NCI-H1092 treated with DMSO at 0.1 percent for 48 hours (cell line): ENCODE measurements at regions not wholly inside any gene's neighbourhood (a gene's known extent, or its start where the extent isn't known, plus 50 kb on each side); places are given as distances from the start of the nearest gene placed in this dataset.

Experiments used
- DNase-seq: peaks from one replicate; lab custom pipeline; 2025; lab: John Stamatoyannopoulos, UW

- no peak for DNase-seq
Measured at GRCh38 chr21:45338311-45339017, 50.8 kb upstream of the POFUT2 start.

- no peak for DNase-seq
Measured at GRCh38 chr21:45339421-45340402, 52.0 kb upstream of the POFUT2 start.

- DNase-seq = no peak
Measured at GRCh38 chr21:45340515-45340914, 52.8 kb upstream of the POFUT2 start.

GRCh38 chr21:45341261-45341660 lies 53.6 kb upstream of the POFUT2 start:
- DNase-seq = no peak

GRCh38 chr21:45341779-45342178 lies 54.1 kb upstream of the POFUT2 start:
- peak; percentile 71 for DNase-seq

- DNase-seq = no peak
Measured at GRCh38 chr21:45343891-45344290, 56.2 kb upstream of the POFUT2 start.

- no peak for DNase-seq
Measured at GRCh38 chr21:45344576-45344975, 56.9 kb upstream of the POFUT2 start.

- no peak for DNase-seq
Measured at GRCh38 chr21:45347048-45347711, 57.8 kb upstream of the COL18A1 start.

- no peak for DNase-seq
Measured at GRCh38 chr21:45347712-45348499, 57.1 kb upstream of the COL18A1 start.

GRCh38 chr21:45348591-45349327 lies 56.2 kb upstream of the COL18A1 start:
- DNase-seq = no peak

- no peak for DNase-seq
Measured at GRCh38 chr21:45350206-45350854, 54.6 kb upstream of the COL18A1 start.

GRCh38 chr21:45351061-45351460 lies 53.9 kb upstream of the COL18A1 start:
- no peak for DNase-seq

GRCh38 chr21:45351526-45352275 lies 53.3 kb upstream of the COL18A1 start:
- no peak for DNase-seq

GRCh38 chr21:45352621-45353139 lies 52.3 kb upstream of the COL18A1 start:
- no peak for DNase-seq

- DNase-seq = no peak
Measured at GRCh38 chr21:45353200-45353599, 51.8 kb upstream of the COL18A1 start.

- no peak for DNase-seq
Measured at GRCh38 chr21:45354970-45355369, 50.0 kb upstream of the COL18A1 start.
